Frontal cortex (tissue), 1 donor: ENCODE measurements at regions not wholly inside any gene's neighbourhood (a gene's known extent, or its start where the extent isn't known, plus 50 kb on each side); places are given as distances from the start of the nearest gene placed in this dataset. TPM values are rescaled to one million over a fixed set of nuclear protein-coding genes. Genes with fewer than 3 reads are reported as not detected.

Experiments
- small RNA-seq: library from RNA; depleted of rRNA; stranded (forward); fragments of <200 nt; gene quantifications from one replicate; pipeline ENCODE3, GENCODE V24; 2014

Small RNAs in the stretch of these regions (small RNA-seq; reads per million reads assigned to genes)
- not detected for gene RF00019
